ENCODE measurements at regions not wholly inside any gene's neighbourhood (a gene's known extent, or its start where the extent isn't known, plus 50 kb on each side); places are given as distances from the start of the nearest gene placed in this dataset.

- H3K27me3 ChIP-seq: no peaks in the 10 kb centered on the region
- no peaks in the 10 kb centered on the region for H3K4me1 ChIP-seq
- no peaks in the 10 kb centered on the region for H3K9me3 ChIP-seq
- 91 to 94% methylated on average over 3 of the region's 3 CpGs for WGBS, 2 donors
- intact Hi-C loops (cut with DNase I): no loop called here
- no peaks in the 10 kb centered on the region for H3K36me3 ChIP-seq
- no peak for DNase-seq
- no peak overlapping the region for H3K27ac ChIP-seq
- no peak overlapping the region for H3K4me3 ChIP-seq (replicated peaks in 1 of 3)
- TF ChIP-seq CTCF (IDR thresholded peaks at IDR 0.05) (no peak), POLR2A (IDR thresholded peaks at IDR 0.05) (no peak)
Observed at GRCh38 chr2:103386872-103387271, 625.0 kb downstream of the TMEM182 start.

- H3K9me3 ChIP-seq: no peaks in the 10 kb centered on the region
- no peak overlapping the region for H3K27ac ChIP-seq
- intact Hi-C loops (cut with DNase I): no loop called here
- WGBS, 2 donors: 30 to 32% methylated on average over 5 of the region's 5 CpGs
- H3K4me1 ChIP-seq: no peaks in the 10 kb centered on the region
- no peak overlapping the region for H3K4me3 ChIP-seq (replicated peaks in 1 of 3)
- TF ChIP-seq POLR2A (IDR thresholded peaks at IDR 0.05): no peak
- no peak for TF ChIP-seq CTCF (IDR thresholded peaks at IDR 0.05)
- no peaks in the 10 kb centered on the region for H3K27me3 ChIP-seq
- H3K36me3 ChIP-seq: no peaks in the 10 kb centered on the region
- DNase-seq: no peak
Observed at GRCh38 chr2:103387888-103388287, 626.1 kb downstream of the TMEM182 start.

- intact Hi-C loops (cut with DNase I): no loop called here
- H3K4me3 ChIP-seq (replicated peaks in 1 of 3): no peak overlapping the region
- WGBS, 2 donors: 47% methylated on average over 1 of the region's 1 CpG
- H3K27me3 ChIP-seq: no peaks in the 10 kb centered on the region
- no peak overlapping the region for H3K27ac ChIP-seq
- H3K36me3 ChIP-seq: no peaks in the 10 kb centered on the region
- no peak for DNase-seq
- no peaks in the 10 kb centered on the region for H3K9me3 ChIP-seq
- no peaks in the 10 kb centered on the region for H3K4me1 ChIP-seq
- no peak for TF ChIP-seq CTCF (IDR thresholded peaks at IDR 0.05)
- TF ChIP-seq POLR2A (IDR thresholded peaks at IDR 0.05): no peak
Observed at GRCh38 chr2:103396152-103396551, 634.3 kb downstream of the TMEM182 start.

GRCh38 chr2:103401621-103402020 lies 639.8 kb downstream of the TMEM182 start:
- TF ChIP-seq CTCF (IDR thresholded peaks at IDR 0.05): no peak
- TF ChIP-seq POLR2A (IDR thresholded peaks at IDR 0.05): no peak
- Histone ChIP-seq H3K27me3 (no peaks in the 10 kb centered on the region), H3K36me3 (no peaks in the 10 kb centered on the region), H3K4me3 (replicated peaks in 1 of 3) (no peak overlapping the region), H3K9me3 (no peaks in the 10 kb centered on the region), H3K27ac (no peak overlapping the region), H3K4me1 (no peaks in the 10 kb centered on the region)
- DNase-seq: no peak
- WGBS, 2 donors: 29 to 40% methylated on average over 4 of the region's 4 CpGs
- intact Hi-C loops (cut with DNase I): no loop called here

- Histone ChIP-seq H3K9me3 (no peaks in the 10 kb centered on the region), H3K4me1 (no peaks in the 10 kb centered on the region), H3K27ac (no peak overlapping the region), H3K27me3 (no peaks in the 10 kb centered on the region), H3K36me3 (no peaks in the 10 kb centered on the region), H3K4me3 (replicated peaks in 1 of 3) (no peak overlapping the region)
- no peak for TF ChIP-seq CTCF (IDR thresholded peaks at IDR 0.05)
- no peak for DNase-seq
- 94 to 96% methylated on average over 3 of the region's 3 CpGs for WGBS, 2 donors
- intact Hi-C loops (cut with DNase I): no loop called here
Observed at GRCh38 chr2:103402336-103402735, 640.5 kb downstream of the TMEM182 start.
